Neural progenitor cell (in vitro differentiated cells): ENCODE measurements at regions not wholly inside any gene's neighbourhood (a gene's known extent, or its start where the extent isn't known, plus 50 kb on each side); places are given as distances from the start of the nearest gene placed in this dataset.

Source experiments
- DNase-seq: peaks from one replicate; pipeline ENCODE4 v3.0.0-alpha.2; 2016; ENCODE audit warnings: low spot score
- H2AFZ ChIP-seq: fragments of 200-600 bp; sonication (generic); replicated peaks from 2 replicates; pipeline ENCODE4 v1.6.1; 2016; ENCODE audit warnings: antibody characterized with exemption
- H3F3A ChIP-seq: fragments of 200-600 bp; sonication (generic); 2 replicates; pipeline ENCODE4 v1.6.1; 2016; ENCODE audit warnings: antibody characterized with exemption, low read depth
- H3K27ac ChIP-seq: fragments of 200-600 bp; sonication (generic); 2 replicates; pipeline ENCODE4 v1.5.1; 2016; ENCODE audit warnings: mild to moderate bottlenecking
- H3K27me3 ChIP-seq: fragments of 200-600 bp; sonication (generic); 2 replicates; pipeline ENCODE4 v1.6.1; 2016; ENCODE audit warnings: mild to moderate bottlenecking, moderate library complexity
- H3K36me3 ChIP-seq: fragments of 200-600 bp; sonication (generic); 2 replicates; pipeline ENCODE4 v1.5.1; 2016
- H3K4me1 ChIP-seq: fragments of 200-600 bp; sonication (generic); 2 replicates; pipeline ENCODE4 v1.6.1; 2016; ENCODE audit warnings: mixed run types
- H3K4me2 ChIP-seq: fragments of 200-600 bp; sonication (generic); 2 replicates; pipeline ENCODE4 v1.6.1; 2016
- H3K4me3 ChIP-seq: fragments of 200-600 bp; sonication (generic); 2 replicates; pipeline ENCODE4 v1.5.1; 2016
- H3K79me2 ChIP-seq: fragments of 200-600 bp; sonication (generic); 2 replicates; pipeline ENCODE4 v1.6.1; 2016; ENCODE audit warnings: low read depth
- H3K9ac ChIP-seq: fragments of 200-600 bp; sonication (generic); 2 replicates; pipeline ENCODE4 v1.6.1; 2016
- H3K9me3 ChIP-seq: fragments of 200-600 bp; sonication (generic); 2 replicates; pipeline ENCODE4 v1.5.1; 2016; ENCODE audit warnings: low read depth
- H4K20me1 ChIP-seq: fragments of 200-600 bp; sonication (generic); 2 replicates; pipeline ENCODE4 v1.6.1; 2016; ENCODE audit warnings: low read depth
- H3K27ac Mint-ChIP-seq: 3 replicates; pipeline ENCODE4 v1.8.0; 2021; ENCODE audit warnings: mixed read lengths
- H3K27me3 Mint-ChIP-seq: 2 replicates; pipeline ENCODE4 v1.8.0; 2022; ENCODE audit warnings: low read depth, mild to moderate bottlenecking, inconsistent platforms, moderate library complexity, mixed read lengths; ENCODE audit not compliant: insufficient read depth
- H3K36me3 Mint-ChIP-seq: 3 replicates; pipeline ENCODE4 v1.8.0; 2021; ENCODE audit warnings: mixed read lengths
- H3K4me1 Mint-ChIP-seq: 3 replicates; pipeline ENCODE4 v1.8.0; 2021; ENCODE audit warnings: mixed read lengths
- H3K4me3 Mint-ChIP-seq: 3 replicates; pipeline ENCODE4 v1.8.0; 2021; ENCODE audit warnings: mild to moderate bottlenecking, moderate library complexity, mixed read lengths
- H3K9me3 Mint-ChIP-seq: 3 replicates; pipeline ENCODE4 v1.8.0; 2020; ENCODE audit warnings: mixed read lengths
- CTCF ChIP-seq: fragments of 200-600 bp; sonication (generic); IDR thresholded peaks from 2 replicates; pipeline ENCODE4 v1.5.1; 2017; ENCODE audit warnings: antibody characterized with exemption, mild to moderate bottlenecking
- EZH2 ChIP-seq: fragments of 200-600 bp; sonication (generic); IDR thresholded peaks from 2 replicates; pipeline ENCODE4 v1.6.1; 2017; ENCODE audit warnings: antibody characterized with exemption, mild to moderate bottlenecking, moderate library complexity
- EZH2phosphoT487 ChIP-seq: fragments of 200-600 bp; sonication (generic); IDR thresholded peaks from 2 replicates; pipeline ENCODE4 v1.6.1; 2017; ENCODE audit warnings: antibody characterized with exemption

GRCh38 chr3:124201226-124201625 lies 209.3 kb upstream of the ROPN1 start:
- Histone ChIP-seq H3K27ac (no peak overlapping the region), H3K9ac (no peak overlapping the region), H3K4me2 (no peak overlapping the region), H3K27me3 (no peaks in the 10 kb centered on the region), H3F3A (no peaks in the 10 kb centered on the region), H3K9me3 (no peaks in the 10 kb centered on the region), H3K36me3 (no peaks in the 10 kb centered on the region), H4K20me1 (no peaks in the 10 kb centered on the region), H3K4me3 (no peak overlapping the region), H3K79me2 (no peaks in the 10 kb centered on the region), H2AFZ (no peak overlapping the region), H3K4me1 (peaks cover 26% of the 10 kb centered on the region)
- no peak for DNase-seq
- TF ChIP-seq EZH2phosphoT487 (no peak), EZH2 (no peak), CTCF (no peak)
- Mint-ChIP-seq H3K4me1 (peaks cover 37% of the 10 kb centered on the region), H3K4me3 (no peak overlapping the region), H3K36me3 (no peaks in the 10 kb centered on the region), H3K27me3 (peaks cover 2% of the 10 kb centered on the region), H3K27ac (no peak overlapping the region), H3K9me3 (no peaks in the 10 kb centered on the region)

DNA sequence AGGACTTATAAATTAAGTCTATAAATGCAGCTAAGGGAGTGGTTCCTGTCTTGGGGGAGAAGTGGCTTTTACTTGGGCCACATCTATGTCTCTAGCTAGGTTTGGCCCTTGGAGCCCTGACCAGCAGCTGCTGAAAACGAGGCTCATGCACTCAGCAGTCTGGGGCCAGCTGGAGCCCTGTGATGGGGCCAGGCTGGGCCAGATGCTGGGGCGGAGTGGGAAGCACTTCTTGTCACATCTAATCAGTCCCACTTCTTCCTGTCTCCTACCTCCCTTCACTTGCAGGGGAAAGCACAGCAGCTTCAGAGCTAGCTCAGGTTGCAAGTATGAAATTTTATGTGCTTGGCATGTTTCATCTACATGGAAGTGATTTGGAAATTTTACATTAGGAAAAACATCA lies 209.9 kb upstream of the ROPN1 start:
- no peak overlapping the region for H3K4me3 Mint-ChIP-seq
- Histone ChIP-seq H3F3A (no peaks in the 10 kb centered on the region), H3K4me1 (peaks cover 26% of the 10 kb centered on the region), H3K4me3 (no peak overlapping the region), H4K20me1 (no peaks in the 10 kb centered on the region), H3K27me3 (no peaks in the 10 kb centered on the region), H3K9me3 (no peaks in the 10 kb centered on the region), H3K4me2 (no peak overlapping the region), H3K9ac (no peak overlapping the region), H3K36me3 (no peaks in the 10 kb centered on the region), H3K27ac (no peak overlapping the region), H2AFZ (no peak overlapping the region), H3K79me2 (no peaks in the 10 kb centered on the region)
- H3K36me3 Mint-ChIP-seq = no peaks in the 10 kb centered on the region
- DNase-seq = no peak
- H3K27me3 Mint-ChIP-seq = peaks cover 2% of the 10 kb centered on the region
- no peaks in the 10 kb centered on the region for H3K9me3 Mint-ChIP-seq
- no peak for TF ChIP-seq CTCF
- TF ChIP-seq EZH2 = no peak
- TF ChIP-seq EZH2phosphoT487 = no peak
- H3K27ac Mint-ChIP-seq = peak overlapping the region; percentile 38
- peaks cover 37% of the 10 kb centered on the region for H3K4me1 Mint-ChIP-seq

DNA sequence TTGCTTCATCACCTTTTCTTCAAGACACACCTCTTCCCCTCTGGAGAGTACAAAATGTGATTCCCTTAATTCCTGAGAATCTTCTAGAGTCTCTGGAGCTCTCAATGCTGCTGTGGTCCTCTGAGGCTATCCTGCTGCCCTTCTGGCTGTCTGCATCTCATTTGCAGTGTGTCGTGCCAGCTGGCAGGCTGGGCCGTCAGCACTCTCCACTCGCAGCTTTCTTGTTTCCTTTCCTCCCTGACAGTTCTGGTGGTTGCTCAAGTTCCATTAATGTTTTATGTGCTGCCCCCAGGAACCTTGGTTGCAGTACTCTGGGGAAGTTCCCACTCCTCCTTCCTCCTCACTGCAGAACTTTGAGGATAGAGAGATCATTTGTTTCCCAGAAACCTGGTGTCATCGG lies 210.8 kb upstream of the ROPN1 start:
- Mint-ChIP-seq H3K27ac (peak overlapping the region; percentile 4), H3K4me3 (no peak overlapping the region)
- H4K20me1 ChIP-seq = no peaks in the 10 kb centered on the region

More for the DNA sequence above, 210.8 kb upstream of the ROPN1 start:
- no peaks in the 10 kb centered on the region for H3K27me3 ChIP-seq
- Mint-ChIP-seq H3K36me3 (no peaks in the 10 kb centered on the region), H3K9me3 (no peaks in the 10 kb centered on the region), H3K27me3 (peaks cover 2% of the 10 kb centered on the region), H3K4me1 (peaks cover 36% of the 10 kb centered on the region)
- no peaks in the 10 kb centered on the region for H3F3A ChIP-seq
- no peak overlapping the region for H3K4me2 ChIP-seq
- DNase-seq = no peak
- no peak overlapping the region for H3K9ac ChIP-seq
- TF ChIP-seq EZH2 = no peak
- TF ChIP-seq EZH2phosphoT487 = no peak
- TF ChIP-seq CTCF = no peak
- peaks cover 25% of the 10 kb centered on the region for H3K4me1 ChIP-seq
- H3K27ac ChIP-seq = no peak overlapping the region
- H2AFZ ChIP-seq = no peak overlapping the region
- no peaks in the 10 kb centered on the region for H3K9me3 ChIP-seq
- H3K4me3 ChIP-seq = no peak overlapping the region
- H3K79me2 ChIP-seq = no peaks in the 10 kb centered on the region
- no peaks in the 10 kb centered on the region for H3K36me3 ChIP-seq
